ENCODE measurements at regions not wholly inside any gene's neighbourhood (a gene's known extent, or its start where the extent isn't known, plus 50 kb on each side); places are given as distances from the start of the nearest gene placed in this dataset.

GRCh38 chr1:98490099-98490498 is 171.4 kb upstream of the SNX7 start:
- TF ChIP-seq CTCF (IDR thresholded peaks at IDR 0.05) (no peak), POLR2AphosphoS5 (IDR thresholded peaks at IDR 0.05) (no peak), POLR2A (IDR thresholded peaks at IDR 0.05) (no peak)
